Vagina (tissue), 2 donors: ENCODE measurements at regions not wholly inside any gene's neighbourhood (a gene's known extent, or its start where the extent isn't known, plus 50 kb on each side); places are given as distances from the start of the nearest gene placed in this dataset.

ENCODE experiments used
- POLR2A ChIP-seq, 2 donors: fragments of 450-650 bp; IDR thresholded peaks; one replicate each; pipeline ENCODE4 v1.6.1; 2017; ENCODE audit warnings: antibody characterized with exemption in 2 of 2, mild to moderate bottlenecking in 2 of 2, moderate library complexity in 2 of 2
- POLR2AphosphoS5 ChIP-seq, 2 donors: sonication (generic); formaldehyde crosslinking; IDR thresholded peaks; one replicate each; pipeline ENCODE4 v1.9.0; 2017; ENCODE audit warnings: antibody characterized with exemption in 2 of 2, mild to moderate bottlenecking in 2 of 2, low read depth in 1 of 2; ENCODE audit not compliant: insufficient read depth in 1 of 2
- TF ChIP-seq, protein P1 (sequence below), 3 experiments: fragments of 450-650 bp in 2 of 3; fragments of 200-600 bp in 1 of 3; sonication (generic) in 1 of 3; IDR thresholded peaks; one replicate each; pipeline ENCODE4 v1.5.1; 2017 to 2019; ENCODE audit warnings: antibody characterized with exemption in 3 of 3, mild to moderate bottlenecking in 2 of 3, moderate library complexity in 2 of 3

DNA sequence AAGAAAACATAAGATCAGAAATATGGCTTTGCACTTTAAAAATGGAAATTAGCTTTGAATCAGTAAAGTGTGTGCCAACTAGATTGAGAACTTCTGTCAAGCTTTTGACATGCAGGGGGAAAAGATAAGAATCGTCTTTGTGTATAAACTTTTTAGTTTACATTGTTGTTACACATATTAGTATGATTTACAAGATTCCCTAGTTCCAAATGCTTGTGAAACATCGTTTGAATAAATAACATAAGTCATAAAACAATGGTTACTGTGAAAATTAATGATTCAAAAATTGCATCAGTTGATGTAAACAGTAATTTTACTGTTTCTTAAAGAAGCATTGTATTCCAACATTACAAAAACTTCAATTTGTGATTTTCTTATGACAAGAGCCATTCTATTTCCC lies 207.6 kb upstream of the MTPN start:
- TF ChIP-seq, protein P1, sequence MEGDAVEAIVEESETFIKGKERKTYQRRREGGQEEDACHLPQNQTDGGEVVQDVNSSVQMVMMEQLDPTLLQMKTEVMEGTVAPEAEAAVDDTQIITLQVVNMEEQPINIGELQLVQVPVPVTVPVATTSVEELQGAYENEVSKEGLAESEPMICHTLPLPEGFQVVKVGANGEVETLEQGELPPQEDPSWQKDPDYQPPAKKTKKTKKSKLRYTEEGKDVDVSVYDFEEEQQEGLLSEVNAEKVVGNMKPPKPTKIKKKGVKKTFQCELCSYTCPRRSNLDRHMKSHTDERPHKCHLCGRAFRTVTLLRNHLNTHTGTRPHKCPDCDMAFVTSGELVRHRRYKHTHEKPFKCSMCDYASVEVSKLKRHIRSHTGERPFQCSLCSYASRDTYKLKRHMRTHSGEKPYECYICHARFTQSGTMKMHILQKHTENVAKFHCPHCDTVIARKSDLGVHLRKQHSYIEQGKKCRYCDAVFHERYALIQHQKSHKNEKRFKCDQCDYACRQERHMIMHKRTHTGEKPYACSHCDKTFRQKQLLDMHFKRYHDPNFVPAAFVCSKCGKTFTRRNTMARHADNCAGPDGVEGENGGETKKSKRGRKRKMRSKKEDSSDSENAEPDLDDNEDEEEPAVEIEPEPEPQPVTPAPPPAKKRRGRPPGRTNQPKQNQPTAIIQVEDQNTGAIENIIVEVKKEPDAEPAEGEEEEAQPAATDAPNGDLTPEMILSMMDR (IDR thresholded peaks at IDR 0.05): no peak
- no peak for TF ChIP-seq POLR2AphosphoS5 (IDR thresholded peaks at IDR 0.05; ENCODE audit: insufficient read depth in 1 of 2, low read depth in 1 of 2)
- TF ChIP-seq POLR2A (IDR thresholded peaks at IDR 0.05): no peak
